Hindlimb muscle (tissue), 1 donor: ENCODE measurements at regions not wholly inside any gene's neighbourhood (a gene's known extent, or its start where the extent isn't known, plus 50 kb on each side); places are given as distances from the start of the nearest gene placed in this dataset.
"Not testable (repeated sequence)": the region's sequence is repeated elsewhere in the genome, so short reads cannot be mapped to it uniquely, and the experiment has no call there.

Experiments used
- DNase-seq: peaks from one replicate; pipeline ENCODE4 v3.0.0-alpha.2; 2013

GRCh38 chr20:51123887-51124286, 101.0 kb upstream of the KCNG1 start:
- DNase-seq, result not testable (repeated sequence)

GRCh38 chr20:51122931-51123658, 100.2 kb upstream of the KCNG1 start:
- no peak for DNase-seq

GRCh38 chr20:51121901-51122412, 99.0 kb upstream of the KCNG1 start:
- no peak for DNase-seq

- no peak for DNase-seq
Measured at GRCh38 chr20:51121272-51121671, 98.4 kb upstream of the KCNG1 start.

GRCh38 chr20:51120868-51121267, 98.0 kb upstream of the KCNG1 start:
- DNase-seq, result no peak

- DNase-seq, result no peak
Measured at GRCh38 chr20:51120438-51120837, 97.5 kb upstream of the KCNG1 start.

- DNase-seq, result no peak
Measured at GRCh38 chr20:51119914-51120313, 97.0 kb upstream of the KCNG1 start.

GRCh38 chr20:51118985-51119527, 96.1 kb upstream of the KCNG1 start:
- DNase-seq, result no peak

GRCh38 chr20:51118216-51118615, 95.3 kb upstream of the KCNG1 start:
- no peak for DNase-seq

GRCh38 chr20:51116765-51117686, 94.1 kb upstream of the KCNG1 start:
- DNase-seq, result no peak

GRCh38 chr20:51111290-51111689, 88.4 kb upstream of the KCNG1 start:
- no peak for DNase-seq

GRCh38 chr20:51108638-51109363, 85.9 kb upstream of the KCNG1 start:
- no peak for DNase-seq

- no peak for DNase-seq
Measured at GRCh38 chr20:51106011-51106410, 83.1 kb upstream of the KCNG1 start.

- DNase-seq, result no peak
Measured at GRCh38 chr20:51104960-51105920, 82.3 kb upstream of the KCNG1 start.

- no peak for DNase-seq
Measured at GRCh38 chr20:51100617-51101016, 77.7 kb upstream of the KCNG1 start.

GRCh38 chr20:51098284-51098810, 75.4 kb upstream of the KCNG1 start:
- DNase-seq, result no peak

- DNase-seq, result no peak
Measured at GRCh38 chr20:51097351-51098120, 74.6 kb upstream of the KCNG1 start.

- no peak for DNase-seq
Measured at GRCh38 chr20:51096582-51097267, 73.8 kb upstream of the KCNG1 start.
